ENCODE measurements at regions not wholly inside any gene's neighbourhood (a gene's known extent, or its start where the extent isn't known, plus 50 kb on each side); places are given as distances from the start of the nearest gene placed in this dataset.

GRCh38 chr19:31943778-31944177 lies 401.6 kb upstream of the ZNF507 start:
- H3K9me3 ChIP-seq (ENCODE audit: control insufficient read depth, insufficient read depth, low read length) = no peaks in the 10 kb centered on the region
- H3K4me3 ChIP-seq (ENCODE audit: low read depth, low read length) = no peak overlapping the region
- no peaks in the 10 kb centered on the region for H3K36me3 ChIP-seq (ENCODE audit: control insufficient read depth, insufficient read depth, low read length)
- no peaks in the 10 kb centered on the region for H3K4me1 ChIP-seq (ENCODE audit: control insufficient read depth, insufficient read depth, low read length)
- H3K27me3 ChIP-seq (ENCODE audit: control insufficient read depth, insufficient read depth, low read length) = no peaks in the 10 kb centered on the region
- no peak overlapping the region for H3K9ac ChIP-seq (ENCODE audit: low read depth, low read length)
- no peak overlapping the region for H3K27ac ChIP-seq (ENCODE audit: low read depth, low read length)

- Histone ChIP-seq H3K27ac (ENCODE audit: low read depth, low read length) (no peak overlapping the region), H3K27me3 (ENCODE audit: control insufficient read depth, insufficient read depth, low read length) (no peaks in the 10 kb centered on the region), H3K36me3 (ENCODE audit: control insufficient read depth, insufficient read depth, low read length) (no peaks in the 10 kb centered on the region), H3K9me3 (ENCODE audit: control insufficient read depth, insufficient read depth, low read length) (no peaks in the 10 kb centered on the region), H3K4me3 (ENCODE audit: low read depth, low read length) (no peak overlapping the region), H3K4me1 (ENCODE audit: control insufficient read depth, insufficient read depth, low read length) (no peaks in the 10 kb centered on the region), H3K9ac (ENCODE audit: low read depth, low read length) (no peak overlapping the region)
Measured at GRCh38 chr19:31944326-31944725, 401.1 kb upstream of the ZNF507 start.

GRCh38 chr19:31946491-31946890 lies 398.9 kb upstream of the ZNF507 start:
- H3K4me3 ChIP-seq (ENCODE audit: low read depth, low read length) = no peak overlapping the region
- no peaks in the 10 kb centered on the region for H3K36me3 ChIP-seq (ENCODE audit: control insufficient read depth, insufficient read depth, low read length)
- H3K27me3 ChIP-seq (ENCODE audit: control insufficient read depth, insufficient read depth, low read length) = no peaks in the 10 kb centered on the region
- H3K27ac ChIP-seq (ENCODE audit: low read depth, low read length) = no peak overlapping the region
- no peaks in the 10 kb centered on the region for H3K9me3 ChIP-seq (ENCODE audit: control insufficient read depth, insufficient read depth, low read length)
- H3K4me1 ChIP-seq (ENCODE audit: control insufficient read depth, insufficient read depth, low read length) = no peaks in the 10 kb centered on the region
- no peak overlapping the region for H3K9ac ChIP-seq (ENCODE audit: low read depth, low read length)

GRCh38 chr19:31947436-31948115 lies 397.8 kb upstream of the ZNF507 start:
- H3K9ac ChIP-seq (ENCODE audit: low read depth, low read length) = no peak overlapping the region
- H3K27ac ChIP-seq (ENCODE audit: low read depth, low read length) = no peak overlapping the region
- no peaks in the 10 kb centered on the region for H3K4me1 ChIP-seq (ENCODE audit: control insufficient read depth, insufficient read depth, low read length)
- no peaks in the 10 kb centered on the region for H3K9me3 ChIP-seq (ENCODE audit: control insufficient read depth, insufficient read depth, low read length)
- H3K27me3 ChIP-seq (ENCODE audit: control insufficient read depth, insufficient read depth, low read length) = no peaks in the 10 kb centered on the region
- H3K36me3 ChIP-seq (ENCODE audit: control insufficient read depth, insufficient read depth, low read length) = no peaks in the 10 kb centered on the region
- H3K4me3 ChIP-seq (ENCODE audit: low read depth, low read length) = no peak overlapping the region

- Histone ChIP-seq H3K9me3 (ENCODE audit: control insufficient read depth, insufficient read depth, low read length) (no peaks in the 10 kb centered on the region), H3K27me3 (ENCODE audit: control insufficient read depth, insufficient read depth, low read length) (no peaks in the 10 kb centered on the region), H3K9ac (ENCODE audit: low read depth, low read length) (no peak overlapping the region), H3K4me1 (ENCODE audit: control insufficient read depth, insufficient read depth, low read length) (no peaks in the 10 kb centered on the region), H3K36me3 (ENCODE audit: control insufficient read depth, insufficient read depth, low read length) (no peaks in the 10 kb centered on the region), H3K27ac (ENCODE audit: low read depth, low read length) (no peak overlapping the region), H3K4me3 (ENCODE audit: low read depth, low read length) (no peak overlapping the region)
Measured at GRCh38 chr19:31952693-31953092, 392.7 kb upstream of the ZNF507 start.

- Histone ChIP-seq H3K27me3 (ENCODE audit: control insufficient read depth, insufficient read depth, low read length) (no peaks in the 10 kb centered on the region), H3K4me3 (ENCODE audit: low read depth, low read length) (no peak overlapping the region), H3K9me3 (ENCODE audit: control insufficient read depth, insufficient read depth, low read length) (no peaks in the 10 kb centered on the region)
Measured at GRCh38 chr19:31955061-31955460, 390.3 kb upstream of the ZNF507 start.

GRCh38 chr19:31955884-31956283 lies 389.5 kb upstream of the ZNF507 start:
- Histone ChIP-seq H3K36me3 (ENCODE audit: control insufficient read depth, insufficient read depth, low read length) (no peaks in the 10 kb centered on the region), H3K27ac (ENCODE audit: low read depth, low read length) (no peak overlapping the region), H3K4me1 (ENCODE audit: control insufficient read depth, insufficient read depth, low read length) (0 out of 2 replicates have a peak, but pooled peaks cover 5% of the 10 kb centered on the region), H3K4me3 (ENCODE audit: low read depth, low read length) (no peak overlapping the region), H3K27me3 (ENCODE audit: control insufficient read depth, insufficient read depth, low read length) (no peaks in the 10 kb centered on the region), H3K9me3 (ENCODE audit: control insufficient read depth, insufficient read depth, low read length) (no peaks in the 10 kb centered on the region), H3K9ac (ENCODE audit: low read depth, low read length) (no peak overlapping the region)

More at GRCh38 chr19:31955061-31955460, 390.3 kb upstream of the ZNF507 start:
- Histone ChIP-seq H3K4me1 (ENCODE audit: control insufficient read depth, insufficient read depth, low read length) (0 out of 2 replicates have a peak, but pooled peaks cover 5% of the 10 kb centered on the region), H3K9ac (ENCODE audit: low read depth, low read length) (no peak overlapping the region), H3K27ac (ENCODE audit: low read depth, low read length) (no peak overlapping the region), H3K36me3 (ENCODE audit: control insufficient read depth, insufficient read depth, low read length) (no peaks in the 10 kb centered on the region)

- no peak overlapping the region for H3K9ac ChIP-seq (ENCODE audit: low read depth, low read length)
- no peaks in the 10 kb centered on the region for H3K36me3 ChIP-seq (ENCODE audit: control insufficient read depth, insufficient read depth, low read length)
- H3K27ac ChIP-seq (ENCODE audit: low read depth, low read length) = no peak overlapping the region
- no peaks in the 10 kb centered on the region for H3K27me3 ChIP-seq (ENCODE audit: control insufficient read depth, insufficient read depth, low read length)
- H3K4me3 ChIP-seq (ENCODE audit: low read depth, low read length) = no peak overlapping the region
- 0 out of 2 replicates have a peak, but pooled peaks cover 5% of the 10 kb centered on the region for H3K4me1 ChIP-seq (ENCODE audit: control insufficient read depth, insufficient read depth, low read length)
- no peaks in the 10 kb centered on the region for H3K9me3 ChIP-seq (ENCODE audit: control insufficient read depth, insufficient read depth, low read length)
Measured at GRCh38 chr19:31956771-31957392, 388.5 kb upstream of the ZNF507 start.

GRCh38 chr19:31957711-31958110 lies 387.7 kb upstream of the ZNF507 start:
- Histone ChIP-seq H3K4me1 (ENCODE audit: control insufficient read depth, insufficient read depth, low read length) (0 out of 2 replicates have a peak, but pooled peaks cover 5% of the 10 kb centered on the region), H3K27ac (ENCODE audit: low read depth, low read length) (no peak overlapping the region), H3K27me3 (ENCODE audit: control insufficient read depth, insufficient read depth, low read length) (no peaks in the 10 kb centered on the region), H3K4me3 (ENCODE audit: low read depth, low read length) (no peak overlapping the region), H3K36me3 (ENCODE audit: control insufficient read depth, insufficient read depth, low read length) (no peaks in the 10 kb centered on the region), H3K9me3 (ENCODE audit: control insufficient read depth, insufficient read depth, low read length) (no peaks in the 10 kb centered on the region), H3K9ac (ENCODE audit: low read depth, low read length) (no peak overlapping the region)

- Histone ChIP-seq H3K4me3 (ENCODE audit: low read depth, low read length) (no peak overlapping the region), H3K4me1 (ENCODE audit: control insufficient read depth, insufficient read depth, low read length) (0 out of 2 replicates have a peak, but pooled peaks cover 5% of the 10 kb centered on the region), H3K36me3 (ENCODE audit: control insufficient read depth, insufficient read depth, low read length) (no peaks in the 10 kb centered on the region), H3K9me3 (ENCODE audit: control insufficient read depth, insufficient read depth, low read length) (no peaks in the 10 kb centered on the region), H3K27ac (ENCODE audit: low read depth, low read length) (no peak overlapping the region), H3K9ac (ENCODE audit: low read depth, low read length) (no peak overlapping the region), H3K27me3 (ENCODE audit: control insufficient read depth, insufficient read depth, low read length) (no peaks in the 10 kb centered on the region)
Measured at GRCh38 chr19:31959527-31960018, 385.8 kb upstream of the ZNF507 start.

GRCh38 chr19:31960474-31960873 lies 384.9 kb upstream of the ZNF507 start:
- Histone ChIP-seq H3K4me3 (ENCODE audit: low read depth, low read length) (no peak overlapping the region), H3K27me3 (ENCODE audit: control insufficient read depth, insufficient read depth, low read length) (no peaks in the 10 kb centered on the region), H3K9me3 (ENCODE audit: control insufficient read depth, insufficient read depth, low read length) (no peaks in the 10 kb centered on the region), H3K4me1 (ENCODE audit: control insufficient read depth, insufficient read depth, low read length) (0 out of 2 replicates have a peak, but pooled peaks cover 5% of the 10 kb centered on the region), H3K27ac (ENCODE audit: low read depth, low read length) (no peak overlapping the region), H3K9ac (ENCODE audit: low read depth, low read length) (no peak overlapping the region), H3K36me3 (ENCODE audit: control insufficient read depth, insufficient read depth, low read length) (no peaks in the 10 kb centered on the region)

Measured in HUES48 (cell line).